Choroid plexus epithelial cell (primary cell): ENCODE measurements at regions not wholly inside any gene's neighbourhood (a gene's known extent, or its start where the extent isn't known, plus 50 kb on each side); places are given as distances from the start of the nearest gene placed in this dataset.

ENCODE experiments used
- DNase-seq: peaks from one replicate; pipeline ENCODE4 v3.0.0-alpha.2; 2010; ENCODE audit warnings: low read depth
- H3K4me3 ChIP-seq: 2 replicates; pipeline ENCODE4 v1.5.1; 2011; ENCODE audit warnings: low read depth, mild to moderate bottlenecking, control low read depth, low read length, moderate library complexity
- TF ChIP-seq, protein P1 (sequence below): conservative IDR thresholded peaks from 2 replicates; pipeline ENCODE4 v1.5.1; 2011; ENCODE audit warnings: low read depth, mild to moderate bottlenecking, control low read depth, inconsistent platforms, low read length, moderate library complexity

DNA sequence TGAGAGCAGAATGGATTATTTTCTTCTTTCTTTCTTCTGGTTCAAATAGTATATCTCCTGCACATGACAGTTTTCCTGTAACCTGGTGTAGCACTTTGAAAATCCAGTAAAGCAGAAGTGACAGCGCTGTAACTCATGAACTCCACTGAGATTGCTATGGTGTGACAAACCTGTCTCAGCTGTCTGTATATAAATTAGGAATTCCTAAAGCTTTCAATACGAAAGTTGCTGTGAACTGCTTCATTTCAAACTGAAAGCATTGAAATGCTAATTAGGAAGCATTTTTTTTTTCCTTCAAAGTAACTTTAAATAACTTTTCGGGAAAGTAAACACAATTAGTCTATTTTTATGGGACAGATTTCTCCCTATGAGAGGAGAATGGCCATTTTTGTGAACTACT, 646.9 kb upstream of the ZP4 start:
- DNase-seq = no peak
- TF ChIP-seq, protein P1, sequence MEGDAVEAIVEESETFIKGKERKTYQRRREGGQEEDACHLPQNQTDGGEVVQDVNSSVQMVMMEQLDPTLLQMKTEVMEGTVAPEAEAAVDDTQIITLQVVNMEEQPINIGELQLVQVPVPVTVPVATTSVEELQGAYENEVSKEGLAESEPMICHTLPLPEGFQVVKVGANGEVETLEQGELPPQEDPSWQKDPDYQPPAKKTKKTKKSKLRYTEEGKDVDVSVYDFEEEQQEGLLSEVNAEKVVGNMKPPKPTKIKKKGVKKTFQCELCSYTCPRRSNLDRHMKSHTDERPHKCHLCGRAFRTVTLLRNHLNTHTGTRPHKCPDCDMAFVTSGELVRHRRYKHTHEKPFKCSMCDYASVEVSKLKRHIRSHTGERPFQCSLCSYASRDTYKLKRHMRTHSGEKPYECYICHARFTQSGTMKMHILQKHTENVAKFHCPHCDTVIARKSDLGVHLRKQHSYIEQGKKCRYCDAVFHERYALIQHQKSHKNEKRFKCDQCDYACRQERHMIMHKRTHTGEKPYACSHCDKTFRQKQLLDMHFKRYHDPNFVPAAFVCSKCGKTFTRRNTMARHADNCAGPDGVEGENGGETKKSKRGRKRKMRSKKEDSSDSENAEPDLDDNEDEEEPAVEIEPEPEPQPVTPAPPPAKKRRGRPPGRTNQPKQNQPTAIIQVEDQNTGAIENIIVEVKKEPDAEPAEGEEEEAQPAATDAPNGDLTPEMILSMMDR = no peak
- H3K4me3 ChIP-seq = no peak overlapping the region

DNA sequence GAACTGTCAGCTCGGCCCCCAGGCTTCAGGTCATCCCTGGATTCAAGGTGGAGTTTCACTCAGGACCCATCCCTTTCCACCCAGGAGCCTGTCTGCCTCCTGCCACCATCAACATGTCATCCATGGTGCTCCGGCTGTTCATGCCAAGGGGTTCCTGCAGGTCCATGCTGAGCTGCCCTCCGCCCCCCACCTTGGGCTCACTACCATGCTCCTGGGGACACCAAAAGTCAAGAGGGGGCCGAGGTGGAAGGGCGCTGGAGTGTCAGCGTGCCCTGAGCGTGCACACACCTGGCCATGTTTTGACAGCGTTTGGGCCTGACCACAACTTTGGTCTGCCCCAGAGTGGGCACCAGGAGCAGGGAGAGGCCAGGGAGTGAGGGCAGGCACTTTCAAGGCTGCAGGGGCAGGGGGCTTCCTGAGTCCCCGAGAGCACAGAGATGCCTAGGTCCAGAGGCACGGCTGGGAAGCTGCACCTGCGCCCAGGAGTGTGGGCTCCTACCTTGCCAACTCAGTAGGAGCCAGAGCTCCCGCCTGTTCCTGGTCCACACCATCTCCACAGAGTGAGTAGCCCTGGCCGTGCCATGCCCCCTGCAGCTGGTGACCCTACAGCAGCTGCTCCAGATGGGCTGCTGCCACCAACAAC, 639.6 kb upstream of the ZP4 start:
- TF ChIP-seq, protein P1 = no peak
- DNase-seq = no peak
- no peak overlapping the region for H3K4me3 ChIP-seq

DNA sequence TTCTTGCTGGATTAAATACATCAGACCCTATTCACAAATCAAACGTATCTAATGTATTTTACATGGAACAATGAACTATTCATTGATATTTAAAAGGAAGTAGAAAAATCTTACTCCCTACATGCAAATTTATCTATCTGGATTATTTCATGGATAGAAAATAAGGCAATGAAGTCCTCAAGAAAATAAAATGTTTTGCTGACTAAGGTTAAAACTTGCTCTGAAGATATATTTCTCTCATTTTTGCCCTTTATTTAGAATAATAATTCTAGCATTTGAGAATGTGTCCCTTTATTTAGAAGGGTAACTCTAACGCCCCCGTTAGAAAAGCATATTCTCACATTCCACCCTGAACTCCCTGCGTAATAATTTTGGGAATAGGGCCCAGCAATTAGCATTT, 627.0 kb upstream of the ZP4 start:
- TF ChIP-seq, protein P1 = no peak

DNA sequence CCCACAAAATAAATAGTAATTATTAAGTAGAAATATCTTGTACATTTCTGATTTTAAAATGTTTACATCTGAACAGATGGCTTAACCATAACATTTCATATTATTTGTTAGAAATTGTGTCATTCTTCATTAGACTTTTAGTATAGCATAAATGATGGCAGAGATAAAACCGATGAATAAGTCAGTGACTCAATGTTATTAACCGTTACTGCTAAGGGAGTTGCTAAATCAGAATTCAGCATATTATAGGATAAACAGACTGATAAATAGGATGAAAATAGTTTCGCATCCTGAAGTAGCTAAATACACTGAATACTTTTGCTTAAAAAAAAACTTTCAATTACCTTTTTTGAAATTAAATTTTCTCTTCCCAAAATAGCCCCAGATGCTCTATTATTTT, 610.6 kb upstream of the ZP4 start:
- H3K4me3 ChIP-seq = no peak overlapping the region
- TF ChIP-seq, protein P1 = no peak
- DNase-seq = no peak

More for the DNA sequence above, 627.0 kb upstream of the ZP4 start:
- no peak for DNase-seq
- H3K4me3 ChIP-seq = no peak overlapping the region

DNA sequence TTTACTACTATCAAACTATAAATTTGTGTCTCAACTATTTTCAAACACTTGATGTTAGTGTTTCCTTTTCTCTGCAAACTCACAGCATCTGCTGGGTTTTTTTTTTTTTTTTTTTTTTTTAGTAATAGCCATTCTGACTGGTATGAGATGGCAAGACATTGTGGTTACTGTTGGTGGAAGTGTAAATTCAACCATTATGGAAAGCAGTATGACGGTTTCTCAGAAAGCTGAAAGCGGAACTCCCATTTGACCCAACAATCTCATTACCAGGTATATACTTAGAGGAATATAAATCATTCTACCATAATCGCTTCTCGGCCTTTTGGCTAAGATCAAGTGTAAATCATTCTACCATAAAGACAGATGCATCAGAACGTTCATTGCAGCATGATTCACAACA, 608.3 kb upstream of the ZP4 start:
- no peak overlapping the region for H3K4me3 ChIP-seq
- no peak for DNase-seq
- TF ChIP-seq, protein P1 = no peak

DNA sequence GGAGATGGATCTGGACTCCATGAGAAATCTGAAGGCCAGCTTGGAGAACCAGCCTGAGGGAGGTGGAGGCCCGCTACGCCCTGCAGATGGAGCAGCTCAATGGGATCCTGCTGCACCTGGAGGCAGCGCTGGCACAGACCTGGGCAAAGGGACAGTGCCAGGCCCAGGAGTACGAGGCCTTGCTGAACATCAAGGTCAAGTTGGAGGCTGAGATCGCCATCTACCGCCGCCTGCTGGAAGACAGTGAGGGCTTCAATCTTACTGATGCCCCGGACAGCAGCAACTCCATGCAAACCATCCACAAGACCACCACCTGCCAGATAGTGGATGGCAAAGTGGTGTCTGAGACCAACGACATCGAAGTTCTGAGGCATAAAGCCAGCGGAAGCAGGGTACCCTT, 601.5 kb upstream of the ZP4 start:
- no peak for DNase-seq
- no peak overlapping the region for H3K4me3 ChIP-seq
- TF ChIP-seq, protein P1 = no peak

DNA sequence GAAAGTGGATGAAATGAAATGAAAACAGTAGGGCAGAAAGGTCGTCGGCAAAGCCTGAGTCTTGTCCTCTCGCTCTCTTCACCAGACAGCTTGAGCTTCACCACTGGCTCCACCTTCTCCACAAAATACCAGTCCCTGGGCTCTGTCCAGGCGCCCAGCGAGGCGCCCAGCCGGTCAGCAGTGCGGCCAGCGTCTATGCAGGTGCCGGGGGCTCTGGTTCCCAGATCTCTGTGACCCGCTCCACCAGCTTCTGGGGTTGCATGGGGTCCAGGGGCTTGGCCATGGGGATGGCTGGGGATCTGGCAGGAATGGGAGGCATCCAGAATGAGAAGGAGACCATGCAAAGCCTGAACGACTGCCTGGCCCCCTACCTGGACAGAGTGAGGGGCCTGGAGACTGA, 600.5 kb upstream of the ZP4 start:
- TF ChIP-seq, protein P1 = no peak
- no peak overlapping the region for H3K4me3 ChIP-seq
- DNase-seq = no peak
